ENCODE measurements at regions not wholly inside any gene's neighbourhood (a gene's known extent, or its start where the extent isn't known, plus 50 kb on each side); places are given as distances from the start of the nearest gene placed in this dataset.
"Not testable (repeated sequence)": the region's sequence is repeated elsewhere in the genome, so short reads cannot be mapped to it uniquely, and the experiment has no call there.

- Mint-ChIP-seq H3K27ac (no peak overlapping the region), H3K36me3 (peaks cover 0 to 3% (median 0%) of the 10 kb centered on the region in 3 donors), H3K4me1 (no peaks in the 10 kb centered on the region), H3K9me3 (peaks cover 0 to 2% (median 0%) of the 10 kb centered on the region in 6 donors), H3K4me3 (no peak overlapping the region), H3K27me3 (ENCODE audit: low read depth in 3 of 3) (peaks cover 0 to 4% (median 3%) of the 10 kb centered on the region in 3 donors)
- no peak for DNase-seq
Observed at GRCh38 chr2:16239296-16239850, 299.0 kb downstream of the MYCN start.

GRCh38 chr2:16238786-16239185 is 298.4 kb downstream of the MYCN start:
- peaks cover 0 to 4% (median 3%) of the 10 kb centered on the region in 3 donors for H3K27me3 Mint-ChIP-seq (ENCODE audit: low read depth in 3 of 3)
- H3K36me3 Mint-ChIP-seq: peaks cover 0 to 3% (median 0%) of the 10 kb centered on the region in 3 donors
- DNase-seq: no peak
- no peak overlapping the region for H3K27ac Mint-ChIP-seq
- H3K4me3 Mint-ChIP-seq: no peak overlapping the region
- peaks cover 0 to 2% (median 0%) of the 10 kb centered on the region in 6 donors for H3K9me3 Mint-ChIP-seq
- no peaks in the 10 kb centered on the region for H3K4me1 Mint-ChIP-seq

- Mint-ChIP-seq H3K9me3 (peaks cover 0 to 2% (median 0%) of the 10 kb centered on the region in 6 donors), H3K27me3 (ENCODE audit: low read depth in 3 of 3) (peaks cover 0 to 4% (median 3%) of the 10 kb centered on the region in 3 donors), H3K27ac (no peak overlapping the region), H3K4me3 (no peak overlapping the region), H3K36me3 (peaks cover 0 to 3% (median 0%) of the 10 kb centered on the region in 3 donors), H3K4me1 (no peaks in the 10 kb centered on the region)
- DNase-seq: no peak
Observed at GRCh38 chr2:16238001-16238761, 297.8 kb downstream of the MYCN start.

GRCh38 chr2:16235747-16236146 is 295.4 kb downstream of the MYCN start:
- no peaks in the 10 kb centered on the region for H3K4me1 Mint-ChIP-seq
- H3K27me3 Mint-ChIP-seq (ENCODE audit: low read depth in 3 of 3): peaks cover 0 to 1% (median 0%) of the 10 kb centered on the region in 3 donors
- no peaks in the 10 kb centered on the region for H3K9me3 Mint-ChIP-seq
- no peak for DNase-seq
- no peak overlapping the region for H3K4me3 Mint-ChIP-seq
- H3K27ac Mint-ChIP-seq: no peak overlapping the region
- peaks cover 0 to 3% (median 0%) of the 10 kb centered on the region in 3 donors for H3K36me3 Mint-ChIP-seq

GRCh38 chr2:16235291-16235690 is 294.9 kb downstream of the MYCN start:
- not testable (repeated sequence) for H3K27ac Mint-ChIP-seq; H3K9me3 Mint-ChIP-seq; H3K27me3 Mint-ChIP-seq (ENCODE audit: low read depth in 3 of 3); H3K4me1 Mint-ChIP-seq; H3K4me3 Mint-ChIP-seq; H3K36me3 Mint-ChIP-seq; DNase-seq

- Mint-ChIP-seq H3K4me1 (no peaks in the 10 kb centered on the region), H3K27ac (no peak overlapping the region), H3K9me3 (peaks cover 0 to 3% (median 0%) of the 10 kb centered on the region in 6 donors), H3K36me3 (no peaks in the 10 kb centered on the region), H3K4me3 (no peak overlapping the region), H3K27me3 (ENCODE audit: low read depth in 3 of 3) (no peaks in the 10 kb centered on the region)
- DNase-seq: no peak
Observed at GRCh38 chr2:16228951-16229350, 288.6 kb downstream of the MYCN start.

GRCh38 chr2:16228471-16228870 is 288.1 kb downstream of the MYCN start:
- Mint-ChIP-seq H3K36me3 (no peaks in the 10 kb centered on the region), H3K27ac (no peak overlapping the region)

GRCh38 chr2:16227811-16228462 is 287.6 kb downstream of the MYCN start:
- Mint-ChIP-seq H3K27me3 (ENCODE audit: low read depth in 3 of 3) (no peaks in the 10 kb centered on the region), H3K4me1 (no peaks in the 10 kb centered on the region), H3K36me3 (no peaks in the 10 kb centered on the region), H3K9me3 (peaks cover 0 to 3% (median 0%) of the 10 kb centered on the region in 6 donors), H3K27ac (no peak overlapping the region), H3K4me3 (no peak overlapping the region)
- DNase-seq: no peak

More at GRCh38 chr2:16228471-16228870, 288.1 kb downstream of the MYCN start:
- Mint-ChIP-seq H3K4me3 (no peak overlapping the region), H3K4me1 (no peaks in the 10 kb centered on the region), H3K27me3 (ENCODE audit: low read depth in 3 of 3) (no peaks in the 10 kb centered on the region), H3K9me3 (peaks cover 0 to 3% (median 0%) of the 10 kb centered on the region in 6 donors)
- no peak for DNase-seq

GRCh38 chr2:16226943-16227664 is 286.8 kb downstream of the MYCN start:
- Mint-ChIP-seq H3K4me3 (no peak overlapping the region), H3K4me1 (no peaks in the 10 kb centered on the region), H3K27me3 (ENCODE audit: low read depth in 3 of 3) (no peaks in the 10 kb centered on the region), H3K36me3 (no peaks in the 10 kb centered on the region), H3K27ac (no peak overlapping the region), H3K9me3 (peaks cover 0 to 3% (median 0%) of the 10 kb centered on the region in 6 donors)
- DNase-seq: no peak

- Mint-ChIP-seq H3K9me3 (peaks cover 0 to 3% (median 0%) of the 10 kb centered on the region in 6 donors), H3K36me3 (no peaks in the 10 kb centered on the region), H3K4me3 (no peak overlapping the region), H3K27me3 (ENCODE audit: low read depth in 3 of 3) (peaks cover 0 to 3% (median 0%) of the 10 kb centered on the region in 3 donors), H3K27ac (no peak overlapping the region), H3K4me1 (no peaks in the 10 kb centered on the region)
- DNase-seq: no peak
Observed at GRCh38 chr2:16226381-16226780, 286.0 kb downstream of the MYCN start.

GRCh38 chr2:16225545-16225944 is 285.2 kb downstream of the MYCN start:
- Mint-ChIP-seq H3K9me3 (peaks cover 0 to 4% (median 0%) of the 10 kb centered on the region in 6 donors), H3K4me1 (no peaks in the 10 kb centered on the region), H3K27ac (no peak overlapping the region), H3K4me3 (no peak overlapping the region), H3K36me3 (no peaks in the 10 kb centered on the region), H3K27me3 (ENCODE audit: low read depth in 3 of 3) (peaks cover 0 to 4% (median 0%) of the 10 kb centered on the region in 3 donors)
- no peak for DNase-seq

- Mint-ChIP-seq H3K27me3 (ENCODE audit: low read depth in 3 of 3) (peaks cover 0 to 4% (median 0%) of the 10 kb centered on the region in 3 donors), H3K27ac (no peak overlapping the region), H3K4me3 (no peak overlapping the region), H3K4me1 (no peaks in the 10 kb centered on the region), H3K36me3 (no peaks in the 10 kb centered on the region), H3K9me3 (peaks cover 0 to 4% (median 0%) of the 10 kb centered on the region in 6 donors)
- no peak for DNase-seq
Observed at GRCh38 chr2:16225071-16225470, 284.7 kb downstream of the MYCN start.

GRCh38 chr2:16224298-16225045 is 284.1 kb downstream of the MYCN start:
- H3K9me3 Mint-ChIP-seq: peaks cover 0 to 4% (median 0%) of the 10 kb centered on the region in 6 donors
- no peak overlapping the region for H3K4me3 Mint-ChIP-seq
- H3K4me1 Mint-ChIP-seq: no peaks in the 10 kb centered on the region
- peaks cover 0 to 4% (median 2%) of the 10 kb centered on the region in 3 donors for H3K27me3 Mint-ChIP-seq (ENCODE audit: low read depth in 3 of 3)
- H3K36me3 Mint-ChIP-seq: no peaks in the 10 kb centered on the region
- no peak overlapping the region for H3K27ac Mint-ChIP-seq
- no peak for DNase-seq
